ENCODE measurements at regions not wholly inside any gene's neighbourhood (a gene's known extent, or its start where the extent isn't known, plus 50 kb on each side); places are given as distances from the start of the nearest gene placed in this dataset.

DNA sequence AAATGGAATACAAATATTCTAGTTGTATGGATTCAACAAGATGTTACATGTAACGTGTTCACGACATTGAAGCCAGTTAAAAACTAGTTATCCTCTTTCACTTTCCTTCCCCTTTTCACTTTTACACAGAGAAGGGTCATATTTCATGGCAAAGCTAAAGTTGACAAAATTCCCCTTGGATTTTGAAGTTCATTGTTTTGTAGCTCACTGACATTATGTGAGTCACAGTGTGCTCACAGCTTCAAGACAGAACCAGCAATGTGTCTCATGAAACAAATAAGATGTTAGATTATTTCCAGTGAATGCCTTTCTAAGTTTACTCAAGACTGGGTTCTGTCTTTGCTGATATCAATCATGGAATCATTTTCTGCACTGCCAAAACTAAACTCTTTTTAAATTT, 535.5 kb upstream of the GRIN3A start:
- BruUV-seq (replicated peaks) = no TSS peak
- CTCF ChIA-PET = no interaction called here
- intact Hi-C loops (cut with micrococcal nuclease; ENCODE audit: unreplicated experiment) = loop anchor here (5.0 kb wide), 1 partner anchor 253 kb away; no protein-coding TSS in a partner anchor
- peaks cover 31% of the 10 kb centered on the region for H3K9me3 ChIP-seq (ENCODE audit: low read depth, low read length, poor library complexity, severe bottlenecking)
- no peak overlapping the region for H3K4me3 ChIP-seq (ENCODE audit: low read depth, low read length, poor library complexity, severe bottlenecking)
- H3K27me3 ChIP-seq (replicated peaks; ENCODE audit: insufficient read depth, low read depth, low read length, poor library complexity) = no peaks in the 10 kb centered on the region
- no peak for DNase-seq (ENCODE audit: low spot score)
- no peak overlapping the region for H3K27ac ChIP-seq (ENCODE audit: low read depth, low read length, poor library complexity, severe bottlenecking)
- POLR2A ChIA-PET (ENCODE audit: low non-redundant PET) = no interaction called here
- TF ChIP-seq, protein P1, sequence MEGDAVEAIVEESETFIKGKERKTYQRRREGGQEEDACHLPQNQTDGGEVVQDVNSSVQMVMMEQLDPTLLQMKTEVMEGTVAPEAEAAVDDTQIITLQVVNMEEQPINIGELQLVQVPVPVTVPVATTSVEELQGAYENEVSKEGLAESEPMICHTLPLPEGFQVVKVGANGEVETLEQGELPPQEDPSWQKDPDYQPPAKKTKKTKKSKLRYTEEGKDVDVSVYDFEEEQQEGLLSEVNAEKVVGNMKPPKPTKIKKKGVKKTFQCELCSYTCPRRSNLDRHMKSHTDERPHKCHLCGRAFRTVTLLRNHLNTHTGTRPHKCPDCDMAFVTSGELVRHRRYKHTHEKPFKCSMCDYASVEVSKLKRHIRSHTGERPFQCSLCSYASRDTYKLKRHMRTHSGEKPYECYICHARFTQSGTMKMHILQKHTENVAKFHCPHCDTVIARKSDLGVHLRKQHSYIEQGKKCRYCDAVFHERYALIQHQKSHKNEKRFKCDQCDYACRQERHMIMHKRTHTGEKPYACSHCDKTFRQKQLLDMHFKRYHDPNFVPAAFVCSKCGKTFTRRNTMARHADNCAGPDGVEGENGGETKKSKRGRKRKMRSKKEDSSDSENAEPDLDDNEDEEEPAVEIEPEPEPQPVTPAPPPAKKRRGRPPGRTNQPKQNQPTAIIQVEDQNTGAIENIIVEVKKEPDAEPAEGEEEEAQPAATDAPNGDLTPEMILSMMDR (conservative IDR thresholded peaks at IDR 0.05; ENCODE audit: low read depth, low read length) = no peak
- no peak for TF ChIP-seq EZH2 (IDR thresholded peaks at IDR 0.05; ENCODE audit: borderline replicate concordance, low read depth, low read length, poor library complexity, severe bottlenecking)
- no peaks in the 10 kb centered on the region for H3K36me3 ChIP-seq (ENCODE audit: insufficient read depth, low read length, poor library complexity, severe bottlenecking)
- H3K4me1 ChIP-seq (ENCODE audit: insufficient read depth, low read length, poor library complexity, severe bottlenecking) = no peaks in the 10 kb centered on the region

DNA sequence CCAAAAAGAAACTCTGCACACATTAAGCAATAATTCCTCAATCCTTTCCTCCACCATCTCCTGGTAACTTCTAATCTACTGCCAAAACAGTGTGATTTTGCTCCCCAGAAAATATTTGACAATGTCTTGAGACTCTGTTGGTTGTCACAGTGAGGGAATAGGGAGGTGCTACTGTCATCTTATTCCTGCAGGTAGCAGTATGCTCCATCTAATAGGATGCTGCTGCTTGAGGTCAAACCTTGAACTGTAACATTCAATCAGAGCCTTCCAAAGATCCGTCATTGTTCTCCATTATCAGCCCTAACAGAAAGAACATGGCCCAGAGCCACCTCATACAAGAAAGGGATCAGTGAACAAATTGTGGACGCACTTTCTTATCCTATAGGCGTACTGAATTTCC, 514.7 kb upstream of the GRIN3A start:
- ChIA-PET POLR2A (ENCODE audit: low non-redundant PET) (no interaction called here), CTCF (no interaction called here)
- Histone ChIP-seq H3K27me3 (replicated peaks; ENCODE audit: insufficient read depth, low read depth, low read length, poor library complexity) (no peaks in the 10 kb centered on the region), H3K9me3 (ENCODE audit: low read depth, low read length, poor library complexity, severe bottlenecking) (peaks cover 14% of the 10 kb centered on the region), H3K36me3 (ENCODE audit: insufficient read depth, low read length, poor library complexity, severe bottlenecking) (no peaks in the 10 kb centered on the region), H3K4me3 (ENCODE audit: low read depth, low read length, poor library complexity, severe bottlenecking) (no peak overlapping the region), H3K4me1 (ENCODE audit: insufficient read depth, low read length, poor library complexity, severe bottlenecking) (no peaks in the 10 kb centered on the region), H3K27ac (ENCODE audit: low read depth, low read length, poor library complexity, severe bottlenecking) (no peak overlapping the region)
- DNase-seq (ENCODE audit: low spot score) = no peak
- intact Hi-C loops (cut with micrococcal nuclease; ENCODE audit: unreplicated experiment) = no loop called here
- TF ChIP-seq, protein P1 (conservative IDR thresholded peaks at IDR 0.05; ENCODE audit: low read depth, low read length) = no peak
- no peak for TF ChIP-seq EZH2 (IDR thresholded peaks at IDR 0.05; ENCODE audit: borderline replicate concordance, low read depth, low read length, poor library complexity, severe bottlenecking)
- BruUV-seq (replicated peaks) = no TSS peak

DNA sequence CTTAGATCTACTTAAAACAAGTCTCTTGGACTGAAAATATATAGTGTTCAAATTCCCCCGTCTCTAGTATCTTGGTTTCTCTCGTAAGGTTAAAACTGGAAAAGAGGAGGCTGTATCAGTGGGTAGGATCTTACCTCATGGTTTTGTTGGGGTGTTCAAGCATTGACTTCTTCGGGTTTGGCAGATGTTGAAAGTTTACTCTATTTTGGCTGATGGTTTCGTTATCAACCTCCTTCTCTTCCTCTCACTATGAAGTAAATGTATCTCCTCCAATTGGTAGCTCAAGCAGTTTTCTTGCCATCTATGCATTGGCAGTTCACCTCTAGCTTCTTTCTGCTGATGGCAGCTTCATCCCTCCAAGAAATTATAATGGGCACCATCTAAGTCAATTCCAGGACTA, 506.5 kb upstream of the GRIN3A start:
- DNase-seq (ENCODE audit: low spot score) = no peak
- TF ChIP-seq, protein P1 (conservative IDR thresholded peaks at IDR 0.05; ENCODE audit: low read depth, low read length) = no peak
- no peak for TF ChIP-seq EZH2 (IDR thresholded peaks at IDR 0.05; ENCODE audit: borderline replicate concordance, low read depth, low read length, poor library complexity, severe bottlenecking)
- ChIA-PET POLR2A (ENCODE audit: low non-redundant PET) (no interaction called here), CTCF (no interaction called here)
- Histone ChIP-seq H3K4me3 (ENCODE audit: low read depth, low read length, poor library complexity, severe bottlenecking) (no peak overlapping the region), H3K4me1 (ENCODE audit: insufficient read depth, low read length, poor library complexity, severe bottlenecking) (no peaks in the 10 kb centered on the region), H3K27ac (ENCODE audit: low read depth, low read length, poor library complexity, severe bottlenecking) (no peak overlapping the region), H3K36me3 (ENCODE audit: insufficient read depth, low read length, poor library complexity, severe bottlenecking) (no peaks in the 10 kb centered on the region), H3K27me3 (replicated peaks; ENCODE audit: insufficient read depth, low read depth, low read length, poor library complexity) (no peaks in the 10 kb centered on the region), H3K9me3 (ENCODE audit: low read depth, low read length, poor library complexity, severe bottlenecking) (peaks cover 9% of the 10 kb centered on the region)
- BruUV-seq (replicated peaks) = no TSS peak
- intact Hi-C loops (cut with micrococcal nuclease; ENCODE audit: unreplicated experiment) = no loop called here
